ENCODE measurements at regions not wholly inside any gene's neighbourhood (a gene's known extent, or its start where the extent isn't known, plus 50 kb on each side); places are given as distances from the start of the nearest gene placed in this dataset.

- TF ChIP-seq CTCF (conservative IDR thresholded peaks at IDR 0.05; ENCODE audit: low read depth, low read length) (no peak), EZH2phosphoT487 (IDR thresholded peaks at IDR 0.05; ENCODE audit: borderline replicate concordance, low read length) (no peak), EZH2 (IDR thresholded peaks at IDR 0.05; ENCODE audit: low read length, unreplicated experiment) (no peak)
Observed at GRCh38 chr17:63268827-63269226, 177.3 kb downstream of the CYB561 start.

Data from PC-3 (cell line).